Tibial nerve (tissue), 4 donors: ENCODE measurements at regions not wholly inside any gene's neighbourhood (a gene's known extent, or its start where the extent isn't known, plus 50 kb on each side); places are given as distances from the start of the nearest gene placed in this dataset.

Experiments used
- DNase-seq, 2 donors: peaks; one replicate each; pipeline ENCODE4 v3.0.0-alpha.2; 2019; ENCODE audit warnings: low spot score in 2 of 2
- H3K27ac ChIP-seq, 4 donors: fragments of 200-600 bp; sonication (generic) in 3 of 4; one replicate each; pipeline ENCODE4 v1.5.1; 2017 to 2019; ENCODE audit warnings: mild to moderate bottlenecking in 1 of 4
- H3K27me3 ChIP-seq, 2 donors: fragments of 200-600 bp; sonication (generic) in 1 of 2; one replicate each; pipeline versions ENCODE4 v1.5.1 to v1.6.0; 2017 to 2019
- H3K36me3 ChIP-seq, 3 donors: fragments of 200-600 bp; sonication (generic); one replicate each; pipeline ENCODE4 v1.5.1; 2018 to 2019
- H3K4me1 ChIP-seq, 4 donors: fragments of 200-600 bp; sonication (generic) in 3 of 4; one replicate each; pipeline ENCODE4 v1.5.1; 2017 to 2019
- H3K4me3 ChIP-seq, 4 donors: fragments of 200-600 bp; sonication (generic) in 3 of 4; one replicate each; pipeline ENCODE4 v1.5.1; 2017 to 2019; ENCODE audit warnings: mild to moderate bottlenecking in 1 of 4, moderate library complexity in 1 of 4
- H3K9me3 ChIP-seq, 4 donors: fragments of 200-600 bp; sonication (generic) in 3 of 4; one replicate each; pipeline ENCODE4 v1.5.1; 2017 to 2019
- CTCF ChIP-seq, 5 experiments: fragments of 200-600 bp in 3 of 5; fragments of 450-650 bp in 2 of 5; sonication (generic) in 3 of 5; IDR thresholded peaks; one replicate each; pipeline ENCODE4 v1.5.1; 2016 to 2019; ENCODE audit warnings: antibody characterized with exemption in 5 of 5, mild to moderate bottlenecking in 3 of 5, moderate library complexity in 2 of 5
- EP300 ChIP-seq, 2 donors: sonication (generic); formaldehyde crosslinking; IDR thresholded peaks; one replicate each; pipeline ENCODE4 v1.6.1; 2017; ENCODE audit warnings: antibody characterized with exemption in 2 of 2, mild to moderate bottlenecking in 1 of 2
- POLR2A ChIP-seq, 2 donors: fragments of 450-650 bp; IDR thresholded peaks; one replicate each; pipeline ENCODE4 v1.6.1; 2017; ENCODE audit warnings: antibody characterized with exemption in 2 of 2, mild to moderate bottlenecking in 2 of 2, moderate library complexity in 2 of 2
- WGBS, 2 donors: methylation state at CpG; one replicate each; pipeline ENCODE4 v1.1.5; 2018; 5-methylcytosine and 5-hydroxymethylcytosine counted together

GRCh38 chr12:102708108-102708507 is 208.9 kb downstream of the PAH start:
- no peak for TF ChIP-seq CTCF (IDR thresholded peaks at IDR 0.05)
- no peak for TF ChIP-seq POLR2A (IDR thresholded peaks at IDR 0.05)
- no peak for TF ChIP-seq EP300 (IDR thresholded peaks at IDR 0.05)
- H3K4me1 ChIP-seq, result no peaks in the 10 kb centered on the region
- H3K36me3 ChIP-seq, result no peaks in the 10 kb centered on the region
- no peak overlapping the region for H3K27ac ChIP-seq
- no peaks in the 10 kb centered on the region for H3K9me3 ChIP-seq
- no peak for DNase-seq
- peaks cover 0 to 3% of the 10 kb centered on the region in 2 donors for H3K27me3 ChIP-seq
- H3K4me3 ChIP-seq, result no peak overlapping the region
- 83 to 85% methylated on average over 3 of the region's 3 CpGs for WGBS, 2 donors

GRCh38 chr12:102702447-102703114 is 214.5 kb downstream of the PAH start:
- no peak overlapping the region for H3K4me3 ChIP-seq
- no peaks in the 10 kb centered on the region for H3K9me3 ChIP-seq
- no peak for TF ChIP-seq POLR2A (IDR thresholded peaks at IDR 0.05)
- peak in 1 of 2 donors; percentile 22 for TF ChIP-seq EP300 (IDR thresholded peaks at IDR 0.05)
- TF ChIP-seq CTCF (IDR thresholded peaks at IDR 0.05), result peak; percentile 27 to 61 (median 44)
- peak; percentile 46 to 80 for DNase-seq
- peaks cover 0 to 3% of the 10 kb centered on the region in 2 donors for H3K27me3 ChIP-seq
- H3K4me1 ChIP-seq, result no peaks in the 10 kb centered on the region
- no peaks in the 10 kb centered on the region for H3K36me3 ChIP-seq
- WGBS, 2 donors, result 41 to 44% methylated on average over 6 of the region's 6 CpGs
- no peak overlapping the region for H3K27ac ChIP-seq

- peaks cover 0 to 15% (median 0%) of the 10 kb centered on the region in 4 donors for H3K9me3 ChIP-seq
- TF ChIP-seq EP300 (IDR thresholded peaks at IDR 0.05) (no peak), CTCF (IDR thresholded peaks at IDR 0.05) (no peak)
- H3K4me3 ChIP-seq, result no peak overlapping the region
- no peaks in the 10 kb centered on the region for H3K4me1 ChIP-seq
- no peak overlapping the region for H3K27ac ChIP-seq
- no peaks in the 10 kb centered on the region for H3K27me3 ChIP-seq
- DNase-seq, result no peak
- H3K36me3 ChIP-seq, result no peaks in the 10 kb centered on the region
Measured at GRCh38 chr12:102696045-102696444, 215.7 kb upstream of the IGF1 start.

GRCh38 chr12:102694903-102695302 is 214.5 kb upstream of the IGF1 start:
- no peak overlapping the region for H3K27ac ChIP-seq
- TF ChIP-seq EP300 (IDR thresholded peaks at IDR 0.05) (no peak), POLR2A (IDR thresholded peaks at IDR 0.05) (no peak), CTCF (IDR thresholded peaks at IDR 0.05) (no peak)
- H3K9me3 ChIP-seq, result peaks cover 0 to 15% (median 0%) of the 10 kb centered on the region in 4 donors
- 94 to 100% methylated on average over 2 of the region's 2 CpGs for WGBS, 2 donors
- DNase-seq, result no peak
- H3K4me3 ChIP-seq, result no peak overlapping the region
- no peaks in the 10 kb centered on the region for H3K36me3 ChIP-seq
- peaks cover 0 to 5% (median 0%) of the 10 kb centered on the region in 4 donors for H3K4me1 ChIP-seq
- H3K27me3 ChIP-seq, result no peaks in the 10 kb centered on the region

GRCh38 chr12:102691773-102692555 is 211.6 kb upstream of the IGF1 start:
- H3K4me3 ChIP-seq, result no peak overlapping the region
- no peak overlapping the region for H3K27ac ChIP-seq
- H3K4me1 ChIP-seq, result peaks cover 0 to 5% (median 0%) of the 10 kb centered on the region in 4 donors
- TF ChIP-seq POLR2A (IDR thresholded peaks at IDR 0.05) (no peak), EP300 (IDR thresholded peaks at IDR 0.05) (no peak), CTCF (IDR thresholded peaks at IDR 0.05) (no peak)
- H3K27me3 ChIP-seq, result no peaks in the 10 kb centered on the region
- 72 to 74% methylated on average over 1 of the region's 1 CpG for whole genome bisulfite sequencing, 2 donors
- no peaks in the 10 kb centered on the region for H3K36me3 ChIP-seq
- DNase-seq, result no peak
- H3K9me3 ChIP-seq, result peaks cover 0 to 15% (median 0%) of the 10 kb centered on the region in 4 donors
